Esophagus squamous epithelium (tissue), 4 donors: ENCODE measurements at regions not wholly inside any gene's neighbourhood (a gene's known extent, or its start where the extent isn't known, plus 50 kb on each side); places are given as distances from the start of the nearest gene placed in this dataset.

ENCODE experiments used
- POLR2A ChIP-seq, 4 donors: fragments of 450-650 bp; IDR thresholded peaks; one replicate each; pipeline ENCODE4 v1.6.1; 2017; ENCODE audit warnings: antibody characterized with exemption in 4 of 4, mild to moderate bottlenecking in 4 of 4, moderate library complexity in 3 of 4
- TF ChIP-seq, protein P1 (sequence below), 6 experiments: fragments of 450-650 bp in 4 of 6; fragments of 200-600 bp in 2 of 6; sonication (generic) in 2 of 6; IDR thresholded peaks; one replicate each; pipeline ENCODE4 v1.5.1; 2016 to 2019; ENCODE audit warnings: antibody characterized with exemption in 6 of 6, mild to moderate bottlenecking in 4 of 6, moderate library complexity in 4 of 6

DNA sequence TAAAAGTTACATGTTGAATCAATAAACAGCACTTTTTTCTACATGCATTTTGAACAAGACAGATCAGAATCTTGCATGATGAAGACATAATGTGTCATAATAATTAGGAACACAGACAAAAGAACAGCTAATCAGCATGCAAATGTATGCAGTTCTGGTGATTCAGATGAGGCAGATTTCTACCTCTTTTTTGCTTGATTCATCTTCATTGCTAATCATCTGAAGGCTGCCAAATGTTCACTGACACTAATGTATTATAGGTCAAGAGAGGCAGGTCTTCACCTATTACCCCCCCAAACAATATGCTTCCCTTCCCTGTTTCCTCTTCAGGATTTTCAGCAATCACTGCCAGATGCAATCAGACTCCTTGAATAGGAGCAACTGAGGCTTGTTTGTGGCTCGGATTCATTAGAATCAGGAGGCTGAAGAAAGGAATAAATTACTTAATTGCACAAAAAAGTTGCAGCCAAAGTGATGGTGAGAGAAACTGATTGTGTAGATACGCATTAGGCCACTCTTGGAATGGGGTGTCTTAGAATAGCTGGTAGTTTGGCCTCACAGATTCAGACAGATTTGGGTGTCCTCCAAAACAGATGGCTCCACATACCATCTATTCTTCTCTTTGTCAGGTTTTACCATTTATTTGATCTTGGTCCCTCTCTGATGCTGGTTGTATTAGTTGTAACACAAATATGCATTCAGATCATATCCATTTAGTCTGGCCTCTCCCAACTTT, 275.4 kb downstream of the RPS6KC1 start:
- TF ChIP-seq, protein P1, sequence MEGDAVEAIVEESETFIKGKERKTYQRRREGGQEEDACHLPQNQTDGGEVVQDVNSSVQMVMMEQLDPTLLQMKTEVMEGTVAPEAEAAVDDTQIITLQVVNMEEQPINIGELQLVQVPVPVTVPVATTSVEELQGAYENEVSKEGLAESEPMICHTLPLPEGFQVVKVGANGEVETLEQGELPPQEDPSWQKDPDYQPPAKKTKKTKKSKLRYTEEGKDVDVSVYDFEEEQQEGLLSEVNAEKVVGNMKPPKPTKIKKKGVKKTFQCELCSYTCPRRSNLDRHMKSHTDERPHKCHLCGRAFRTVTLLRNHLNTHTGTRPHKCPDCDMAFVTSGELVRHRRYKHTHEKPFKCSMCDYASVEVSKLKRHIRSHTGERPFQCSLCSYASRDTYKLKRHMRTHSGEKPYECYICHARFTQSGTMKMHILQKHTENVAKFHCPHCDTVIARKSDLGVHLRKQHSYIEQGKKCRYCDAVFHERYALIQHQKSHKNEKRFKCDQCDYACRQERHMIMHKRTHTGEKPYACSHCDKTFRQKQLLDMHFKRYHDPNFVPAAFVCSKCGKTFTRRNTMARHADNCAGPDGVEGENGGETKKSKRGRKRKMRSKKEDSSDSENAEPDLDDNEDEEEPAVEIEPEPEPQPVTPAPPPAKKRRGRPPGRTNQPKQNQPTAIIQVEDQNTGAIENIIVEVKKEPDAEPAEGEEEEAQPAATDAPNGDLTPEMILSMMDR (IDR thresholded peaks at IDR 0.05): no peak
- no peak for TF ChIP-seq POLR2A (IDR thresholded peaks at IDR 0.05)
